Kidney epithelial cell (primary cell): ENCODE measurements at regions not wholly inside any gene's neighbourhood (a gene's known extent, or its start where the extent isn't known, plus 50 kb on each side); places are given as distances from the start of the nearest gene placed in this dataset.

Experiments
- DNase-seq: peaks from one replicate; pipeline ENCODE4 v3.0.0-alpha.2; 2010; ENCODE audit warnings: low read depth
- H3K27me3 ChIP-seq: 2 replicates; pipeline ENCODE4 v1.6.0; 2011; ENCODE audit warnings: low read length; ENCODE audit not compliant: control insufficient read depth, insufficient read depth
- H3K36me3 ChIP-seq: 2 replicates; pipeline ENCODE4 v1.5.1; 2011; ENCODE audit warnings: low read length; ENCODE audit not compliant: control insufficient read depth, insufficient read depth
- H3K4me3 ChIP-seq: 2 replicates; pipeline ENCODE4 v1.5.1; 2011; ENCODE audit warnings: low read depth, mild to moderate bottlenecking, control low read depth, low read length
- TF ChIP-seq, protein P1 (sequence below): IDR thresholded peaks from 2 replicates; pipeline ENCODE4 v1.5.1; 2011; ENCODE audit warnings: mild to moderate bottlenecking, moderate library complexity, low read length, control low read depth, inconsistent platforms; ENCODE audit not compliant: insufficient read depth, poor library complexity, severe bottlenecking

DNA sequence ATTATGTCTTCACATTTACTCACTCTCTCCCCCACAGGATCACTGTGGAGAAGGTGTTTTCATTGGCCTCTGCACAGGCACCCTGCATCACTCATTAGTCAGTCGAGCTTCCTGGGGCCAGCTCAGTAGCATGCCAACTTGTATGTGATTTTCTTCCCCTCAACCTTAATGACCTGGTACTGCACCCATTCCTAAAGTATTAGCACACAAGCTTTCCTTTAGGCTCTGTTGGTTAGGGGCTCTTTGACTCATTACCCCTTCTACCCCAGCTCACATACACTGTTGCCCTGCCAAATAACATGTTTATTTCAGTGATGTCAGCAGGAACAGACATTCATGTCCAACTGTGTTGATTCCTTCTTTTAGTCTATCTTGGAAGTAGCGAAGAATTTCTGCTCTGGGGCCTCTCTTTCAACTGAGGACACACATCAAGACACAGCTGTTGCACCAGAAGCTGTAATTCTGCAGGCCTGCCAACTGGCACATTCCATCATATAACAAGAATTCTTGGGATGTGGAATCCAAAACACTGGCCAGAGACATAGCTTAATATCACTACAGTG is 603.5 kb upstream of the ADAMTS5 start:
- peak; percentile 88 for DNase-seq
- Histone ChIP-seq H3K4me3 (no peak overlapping the region), H3K36me3 (no peaks in the 10 kb centered on the region), H3K27me3 (no peaks in the 10 kb centered on the region)
- TF ChIP-seq, protein P1, sequence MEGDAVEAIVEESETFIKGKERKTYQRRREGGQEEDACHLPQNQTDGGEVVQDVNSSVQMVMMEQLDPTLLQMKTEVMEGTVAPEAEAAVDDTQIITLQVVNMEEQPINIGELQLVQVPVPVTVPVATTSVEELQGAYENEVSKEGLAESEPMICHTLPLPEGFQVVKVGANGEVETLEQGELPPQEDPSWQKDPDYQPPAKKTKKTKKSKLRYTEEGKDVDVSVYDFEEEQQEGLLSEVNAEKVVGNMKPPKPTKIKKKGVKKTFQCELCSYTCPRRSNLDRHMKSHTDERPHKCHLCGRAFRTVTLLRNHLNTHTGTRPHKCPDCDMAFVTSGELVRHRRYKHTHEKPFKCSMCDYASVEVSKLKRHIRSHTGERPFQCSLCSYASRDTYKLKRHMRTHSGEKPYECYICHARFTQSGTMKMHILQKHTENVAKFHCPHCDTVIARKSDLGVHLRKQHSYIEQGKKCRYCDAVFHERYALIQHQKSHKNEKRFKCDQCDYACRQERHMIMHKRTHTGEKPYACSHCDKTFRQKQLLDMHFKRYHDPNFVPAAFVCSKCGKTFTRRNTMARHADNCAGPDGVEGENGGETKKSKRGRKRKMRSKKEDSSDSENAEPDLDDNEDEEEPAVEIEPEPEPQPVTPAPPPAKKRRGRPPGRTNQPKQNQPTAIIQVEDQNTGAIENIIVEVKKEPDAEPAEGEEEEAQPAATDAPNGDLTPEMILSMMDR: no peak

DNA sequence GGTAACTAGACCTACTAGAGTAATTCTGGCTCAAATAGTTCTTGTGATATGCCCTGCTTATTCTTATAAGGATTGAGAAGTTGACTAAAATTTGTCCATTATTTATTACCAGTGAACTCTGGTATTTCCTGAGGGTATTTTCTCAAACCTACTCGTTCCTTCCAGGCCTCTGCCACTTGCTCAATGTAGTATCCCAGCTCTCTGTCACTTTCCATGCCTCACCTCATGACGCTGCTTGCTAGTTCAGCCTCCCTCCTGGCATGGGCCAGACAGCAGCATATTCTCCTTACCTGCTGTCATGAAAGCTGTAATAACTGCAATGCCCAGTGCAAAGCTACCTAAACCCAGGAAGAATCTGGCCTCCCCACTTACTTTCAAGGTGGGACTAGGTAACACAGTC is 602.9 kb upstream of the ADAMTS5 start:
- TF ChIP-seq, protein P1: no peak
- no peaks in the 10 kb centered on the region for H3K27me3 ChIP-seq
- DNase-seq: no peak
- no peak overlapping the region for H3K4me3 ChIP-seq
- H3K36me3 ChIP-seq: no peaks in the 10 kb centered on the region

DNA sequence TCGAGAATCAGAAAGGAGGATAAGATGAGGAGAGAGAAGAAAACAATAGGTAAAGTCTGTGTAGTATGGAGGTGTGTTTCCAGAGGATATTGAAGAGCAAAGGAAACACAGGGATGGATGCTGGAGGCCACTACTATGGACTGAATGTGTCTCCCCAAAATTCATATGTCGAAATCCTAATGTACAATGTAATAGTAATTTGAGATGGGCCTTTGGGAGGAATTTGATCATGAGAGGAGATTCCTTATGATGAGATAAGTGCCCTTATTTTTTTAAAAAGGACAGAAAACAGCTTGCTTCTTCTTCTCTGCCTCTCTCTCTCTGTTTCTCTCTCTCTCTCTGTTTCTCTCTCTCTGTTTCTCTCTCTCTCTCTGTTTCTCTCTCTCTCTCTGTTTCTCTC is 602.2 kb upstream of the ADAMTS5 start:
- Histone ChIP-seq H3K4me3 (no peak overlapping the region), H3K36me3 (no peaks in the 10 kb centered on the region), H3K27me3 (no peaks in the 10 kb centered on the region)
- no peak for DNase-seq
- TF ChIP-seq, protein P1: no peak

DNA sequence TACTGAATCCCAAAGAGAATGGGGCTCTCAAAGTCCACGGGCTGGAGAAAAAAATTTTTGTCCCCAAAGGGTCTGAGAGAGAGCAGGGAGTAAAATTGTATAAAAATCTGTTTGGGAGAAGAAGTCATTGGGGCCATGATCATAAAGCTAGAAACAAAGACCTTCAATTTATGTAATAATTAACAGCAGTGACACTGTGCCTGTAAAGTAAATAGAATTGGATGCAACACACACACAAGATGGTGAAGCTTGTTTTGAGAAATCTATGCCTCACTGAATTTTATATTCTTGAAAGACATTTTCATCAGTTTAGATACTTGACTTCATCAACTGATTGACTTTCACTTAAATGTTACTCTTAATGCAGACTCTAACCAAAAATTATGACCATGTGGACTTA is 600.5 kb upstream of the ADAMTS5 start:
- no peaks in the 10 kb centered on the region for H3K36me3 ChIP-seq
- TF ChIP-seq, protein P1: no peak
- H3K4me3 ChIP-seq: no peak overlapping the region
- H3K27me3 ChIP-seq: no peaks in the 10 kb centered on the region
- DNase-seq: no peak

DNA sequence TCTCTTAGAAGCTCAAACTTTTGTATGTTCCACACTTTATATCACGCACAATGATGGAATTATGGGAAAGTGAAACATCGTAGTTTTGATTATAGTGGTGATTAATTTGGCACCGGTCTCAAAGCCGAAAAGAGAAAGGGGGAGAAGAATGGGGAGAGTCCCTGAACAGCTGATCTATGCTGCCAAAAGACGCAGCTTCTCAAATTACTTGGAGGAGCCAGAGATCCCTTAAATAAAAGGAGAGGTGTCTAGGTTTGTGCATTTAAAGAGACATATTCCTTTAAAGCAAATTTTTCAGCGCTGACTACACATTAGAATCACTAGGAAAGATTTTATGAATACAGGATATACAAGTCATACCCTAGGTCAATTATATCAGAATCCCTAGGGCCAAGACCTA is 599.6 kb upstream of the ADAMTS5 start:
- Histone ChIP-seq H3K36me3 (no peaks in the 10 kb centered on the region), H3K27me3 (no peaks in the 10 kb centered on the region), H3K4me3 (no peak overlapping the region)
- TF ChIP-seq, protein P1: no peak
- no peak for DNase-seq

DNA sequence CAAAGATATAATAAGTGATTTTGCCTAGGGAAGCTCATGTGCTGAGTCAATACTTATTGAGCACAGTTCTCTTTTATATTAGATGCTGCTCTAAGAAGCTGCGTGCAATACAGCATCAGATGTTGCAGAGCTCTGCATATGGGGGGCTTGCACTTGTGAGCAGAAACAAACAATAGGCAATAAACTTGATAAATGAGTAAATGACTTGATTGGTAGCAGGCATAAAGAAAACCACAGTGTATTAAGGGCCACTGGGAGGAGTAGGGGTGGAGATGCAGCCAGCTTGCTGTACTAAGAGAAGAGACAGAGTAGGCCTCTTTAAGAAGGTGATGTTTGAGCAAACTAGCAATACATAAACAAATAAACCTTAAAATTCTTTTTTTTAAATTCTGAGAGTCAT is 598.5 kb upstream of the ADAMTS5 start:
- no peaks in the 10 kb centered on the region for H3K27me3 ChIP-seq
- no peak overlapping the region for H3K4me3 ChIP-seq
- TF ChIP-seq, protein P1: no peak
- DNase-seq: no peak
- no peaks in the 10 kb centered on the region for H3K36me3 ChIP-seq
